ENCODE measurements at regions not wholly inside any gene's neighbourhood (a gene's known extent, or its start where the extent isn't known, plus 50 kb on each side); places are given as distances from the start of the nearest gene placed in this dataset.
A peak's percentile ranks its signal among the peaks of the same experiment; 100 is the strongest.

GRCh38 chr2:54396107-54396506 lies 60.0 kb upstream of the SPTBN1 start:
- no peak overlapping the region for H3K9ac ChIP-seq
- no peak for TF ChIP-seq CTCF (IDR thresholded peaks at IDR 0.05)

GRCh38 chr2:54396798-54397197 lies 59.3 kb upstream of the SPTBN1 start:
- Histone ChIP-seq H3K36me3 (ENCODE audit: control insufficient read depth, insufficient read depth, low read length) (no peaks in the 10 kb centered on the region), H2AFZ (no peak overlapping the region), H3K79me2 (no peaks in the 10 kb centered on the region), H3K9me3 (ENCODE audit: control insufficient read depth, low read length) (no peaks in the 10 kb centered on the region), H3K27me3 (ENCODE audit: control insufficient read depth, insufficient read depth, low read length) (no peaks in the 10 kb centered on the region), H3K9ac (no peak overlapping the region), H3K4me2 (ENCODE audit: low read length) (no peak overlapping the region), H3K4me3 (ENCODE audit: low read depth, low read length) (no peak overlapping the region), H3K4me1 (no peaks in the 10 kb centered on the region), H3K27ac (no peak overlapping the region)
- no peak for TF ChIP-seq CTCF (IDR thresholded peaks at IDR 0.05)

More at GRCh38 chr2:54396107-54396506, 60.0 kb upstream of the SPTBN1 start:
- Histone ChIP-seq H3K79me2 (no peaks in the 10 kb centered on the region), H3K9me3 (ENCODE audit: control insufficient read depth, low read length) (no peaks in the 10 kb centered on the region), H3K36me3 (ENCODE audit: control insufficient read depth, insufficient read depth, low read length) (no peaks in the 10 kb centered on the region), H3K4me2 (ENCODE audit: low read length) (no peak overlapping the region), H3K27me3 (ENCODE audit: control insufficient read depth, insufficient read depth, low read length) (no peaks in the 10 kb centered on the region), H3K27ac (no peak overlapping the region), H3K4me1 (no peaks in the 10 kb centered on the region), H2AFZ (no peak overlapping the region), H3K4me3 (ENCODE audit: low read depth, low read length) (no peak overlapping the region)

GRCh38 chr2:54397426-54397825 lies 58.7 kb upstream of the SPTBN1 start:
- no peak overlapping the region for H3K4me2 ChIP-seq (ENCODE audit: low read length)
- no peaks in the 10 kb centered on the region for H3K9me3 ChIP-seq (ENCODE audit: control insufficient read depth, low read length)
- H3K36me3 ChIP-seq (ENCODE audit: control insufficient read depth, insufficient read depth, low read length): no peaks in the 10 kb centered on the region
- H2AFZ ChIP-seq: no peak overlapping the region
- no peaks in the 10 kb centered on the region for H3K4me1 ChIP-seq
- H3K27ac ChIP-seq: no peak overlapping the region
- no peak overlapping the region for H3K9ac ChIP-seq
- no peak overlapping the region for H3K4me3 ChIP-seq (ENCODE audit: low read depth, low read length)
- no peaks in the 10 kb centered on the region for H3K27me3 ChIP-seq (ENCODE audit: control insufficient read depth, insufficient read depth, low read length)
- no peaks in the 10 kb centered on the region for H3K79me2 ChIP-seq
- no peak for TF ChIP-seq CTCF (IDR thresholded peaks at IDR 0.05)

GRCh38 chr2:54401554-54401953 lies 54.6 kb upstream of the SPTBN1 start:
- no peak for TF ChIP-seq CTCF (IDR thresholded peaks at IDR 0.05)
- Histone ChIP-seq H3K4me1 (no peaks in the 10 kb centered on the region), H3K27ac (peak overlapping the region; percentile 25), H2AFZ (no peak overlapping the region), H3K4me3 (ENCODE audit: low read depth, low read length) (no peak overlapping the region), H3K9ac (no peak overlapping the region), H3K4me2 (ENCODE audit: low read length) (no peak overlapping the region), H3K36me3 (ENCODE audit: control insufficient read depth, insufficient read depth, low read length) (no peaks in the 10 kb centered on the region), H3K27me3 (ENCODE audit: control insufficient read depth, insufficient read depth, low read length) (no peaks in the 10 kb centered on the region), H3K9me3 (ENCODE audit: control insufficient read depth, low read length) (no peaks in the 10 kb centered on the region), H3K79me2 (no peaks in the 10 kb centered on the region)

GRCh38 chr2:54402350-54402749 lies 53.8 kb upstream of the SPTBN1 start:
- Histone ChIP-seq H3K4me2 (ENCODE audit: low read length) (no peak overlapping the region), H3K9ac (no peak overlapping the region), H3K79me2 (no peaks in the 10 kb centered on the region), H3K27me3 (ENCODE audit: control insufficient read depth, insufficient read depth, low read length) (no peaks in the 10 kb centered on the region), H3K36me3 (ENCODE audit: control insufficient read depth, insufficient read depth, low read length) (no peaks in the 10 kb centered on the region), H3K4me1 (no peaks in the 10 kb centered on the region), H3K4me3 (ENCODE audit: low read depth, low read length) (no peak overlapping the region), H3K9me3 (ENCODE audit: control insufficient read depth, low read length) (no peaks in the 10 kb centered on the region), H2AFZ (no peak overlapping the region), H3K27ac (peak overlapping the region; percentile 6)
- TF ChIP-seq CTCF (IDR thresholded peaks at IDR 0.05): no peak
